Keratinocyte (primary cell): ENCODE measurements at regions not wholly inside any gene's neighbourhood (a gene's known extent, or its start where the extent isn't known, plus 50 kb on each side); places are given as distances from the start of the nearest gene placed in this dataset.

Experiments used
- EZH2 ChIP-seq: IDR thresholded peaks from one replicate; pipeline ENCODE4 v1.6.1; 2012; ENCODE audit warnings: inconsistent platforms, mild to moderate bottlenecking, low read length, moderate library complexity
- TF ChIP-seq, protein P1 (sequence below), 3 experiments: IDR thresholded peaks in 1 of 3; conservative IDR thresholded peaks in 1 of 3; optimal IDR thresholded peaks in 1 of 3; 2 replicates in 2 of 3; 3 replicates in 1 of 3; pipeline versions ENCODE3 to v1.5.1; 2011; ENCODE audit warnings: low read length in 3 of 3, mild to moderate bottlenecking in 3 of 3, moderate library complexity in 2 of 3, control low read depth in 1 of 3, inconsistent platforms in 1 of 3; ENCODE audit not compliant: insufficient read depth in 2 of 3; ENCODE audit errors: extremely low read depth in 1 of 3

DNA sequence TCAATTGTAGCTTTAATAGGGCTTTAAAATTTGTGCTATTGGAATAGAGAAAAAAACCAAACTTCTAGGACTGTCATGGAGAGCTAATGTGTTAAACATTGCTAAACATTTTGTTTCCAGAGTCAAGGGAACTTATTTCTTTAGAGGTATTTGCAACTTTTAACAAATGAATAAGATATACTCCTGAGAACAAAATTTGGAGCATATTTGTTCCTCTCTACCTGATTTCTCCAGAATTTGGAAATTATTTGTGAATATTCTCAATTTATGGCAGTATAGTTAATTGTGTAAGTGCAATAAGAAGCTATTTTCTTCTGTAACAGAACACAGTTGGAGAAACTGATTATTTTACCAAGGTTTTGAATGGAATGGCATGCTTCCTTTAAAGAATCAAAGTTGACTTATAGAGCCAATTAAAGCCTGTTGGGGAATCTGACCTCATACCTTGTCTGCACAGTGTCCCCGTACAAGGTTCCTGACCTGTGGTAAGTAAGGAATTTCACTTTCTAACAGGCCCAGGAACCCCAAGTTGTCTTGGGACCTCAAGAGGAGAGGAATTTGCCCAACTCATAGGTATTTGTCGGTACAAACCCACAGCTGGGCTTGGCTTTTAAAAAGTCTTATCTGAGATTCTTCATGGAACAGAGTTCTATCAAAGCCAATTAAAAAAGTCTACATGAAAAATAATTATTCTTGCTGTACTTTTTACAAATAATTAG, 72.6 kb upstream of the CSF1 start:
- TF ChIP-seq, protein P1, sequence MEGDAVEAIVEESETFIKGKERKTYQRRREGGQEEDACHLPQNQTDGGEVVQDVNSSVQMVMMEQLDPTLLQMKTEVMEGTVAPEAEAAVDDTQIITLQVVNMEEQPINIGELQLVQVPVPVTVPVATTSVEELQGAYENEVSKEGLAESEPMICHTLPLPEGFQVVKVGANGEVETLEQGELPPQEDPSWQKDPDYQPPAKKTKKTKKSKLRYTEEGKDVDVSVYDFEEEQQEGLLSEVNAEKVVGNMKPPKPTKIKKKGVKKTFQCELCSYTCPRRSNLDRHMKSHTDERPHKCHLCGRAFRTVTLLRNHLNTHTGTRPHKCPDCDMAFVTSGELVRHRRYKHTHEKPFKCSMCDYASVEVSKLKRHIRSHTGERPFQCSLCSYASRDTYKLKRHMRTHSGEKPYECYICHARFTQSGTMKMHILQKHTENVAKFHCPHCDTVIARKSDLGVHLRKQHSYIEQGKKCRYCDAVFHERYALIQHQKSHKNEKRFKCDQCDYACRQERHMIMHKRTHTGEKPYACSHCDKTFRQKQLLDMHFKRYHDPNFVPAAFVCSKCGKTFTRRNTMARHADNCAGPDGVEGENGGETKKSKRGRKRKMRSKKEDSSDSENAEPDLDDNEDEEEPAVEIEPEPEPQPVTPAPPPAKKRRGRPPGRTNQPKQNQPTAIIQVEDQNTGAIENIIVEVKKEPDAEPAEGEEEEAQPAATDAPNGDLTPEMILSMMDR (optimal IDR thresholded peaks at IDR 0.05 in 1 of 3, IDR thresholded peaks at IDR 0.05 in 1 of 3, conservative IDR thresholded peaks at IDR 0.05 in 1 of 3; ENCODE audit: extremely low read depth in 1 of 3, insufficient read depth in 2 of 3, low read length in 3 of 3), result no peak
- no peak for TF ChIP-seq EZH2
